Kidney (tissue), 13 donors: ENCODE measurements at regions not wholly inside any gene's neighbourhood (a gene's known extent, or its start where the extent isn't known, plus 50 kb on each side); places are given as distances from the start of the nearest gene placed in this dataset.
"Not testable (repeated sequence)": the region's sequence is repeated elsewhere in the genome, so short reads cannot be mapped to it uniquely, and the experiment has no call there.

Experiments
- DNase-seq, 5 donors: peaks; one replicate each; pipeline ENCODE4 v3.0.0-alpha.2; 2013 to 2020
- FAIRE-seq: peaks from 2 replicates; lab custom pipeline; 2012; peaks lifted over from hg19 to GRCh38; lab: Jason Lieb, UNC
- H3K27ac ChIP-seq, 2 donors: one replicate each; pipeline ENCODE4 v1.7.0; 2013; ENCODE audit warnings: low read depth in 2 of 2, low read length in 2 of 2, inconsistent platforms in 1 of 2
- H3K27me3 ChIP-seq: one replicate; pipeline ENCODE4 v1.7.1; 2013; ENCODE audit warnings: low read length, inconsistent platforms; ENCODE audit not compliant: control insufficient read depth, insufficient read depth
- H3K36me3 ChIP-seq, 3 donors: one replicate each; pipeline versions ENCODE4 v1.7.0 to v1.7.1; 2013; ENCODE audit warnings: low read length in 3 of 3, control low read depth in 1 of 3, inconsistent platforms in 1 of 3; ENCODE audit not compliant: insufficient read depth in 3 of 3, control insufficient read depth in 2 of 3
- H3K4me1 ChIP-seq, 3 donors: one replicate each; pipeline versions ENCODE4 v1.7.0 to v1.7.1; 2013; ENCODE audit warnings: low read length in 3 of 3, inconsistent platforms in 1 of 3, low read depth in 1 of 3; ENCODE audit not compliant: control insufficient read depth in 2 of 3, insufficient read depth in 2 of 3
- H3K4me3 ChIP-seq, 3 donors: one replicate each; pipeline versions ENCODE4 v1.7.0 to v1.8.1; 2013; ENCODE audit warnings: low read length in 3 of 3, control low read depth in 1 of 3, inconsistent platforms in 1 of 3
- H3K9ac ChIP-seq, 3 donors: one replicate each; pipeline versions ENCODE4 v1.7.0 to v1.7.1; 2013; ENCODE audit warnings: low read length in 3 of 3, control low read depth in 1 of 3, inconsistent platforms in 1 of 3
- H3K9me3 ChIP-seq, 3 donors: one replicate each; pipeline versions ENCODE4 v1.7.0 to v1.7.1; 2013; ENCODE audit warnings: low read length in 3 of 3, control low read depth in 1 of 3, inconsistent platforms in 1 of 3; ENCODE audit not compliant: control insufficient read depth in 2 of 3, insufficient read depth in 1 of 3
- intact Hi-C: fragments of 100-400 bp; cut with DNase I; formaldehyde crosslinking; loops from one replicate; pipeline ENCODE4 v1.11.1; 2022
- TF ChIP-seq, protein P1 (sequence below): IDR thresholded peaks from 3 replicates; pipeline ENCODE4 v1.5.1; 2012; ENCODE audit warnings: mild to moderate bottlenecking, moderate library complexity, borderline replicate concordance; ENCODE audit not compliant: insufficient read depth; ENCODE audit errors: extremely low read depth
- donor health status: control.
- donor health status: control.
- donor health status: control.
- donor health status: control.
- donor health status: control.
- donor health status: DM: yes; HTN: yes; CAD: no.
- donor health status: Normal renal cell carcinoma (clear cell type).

DNA sequence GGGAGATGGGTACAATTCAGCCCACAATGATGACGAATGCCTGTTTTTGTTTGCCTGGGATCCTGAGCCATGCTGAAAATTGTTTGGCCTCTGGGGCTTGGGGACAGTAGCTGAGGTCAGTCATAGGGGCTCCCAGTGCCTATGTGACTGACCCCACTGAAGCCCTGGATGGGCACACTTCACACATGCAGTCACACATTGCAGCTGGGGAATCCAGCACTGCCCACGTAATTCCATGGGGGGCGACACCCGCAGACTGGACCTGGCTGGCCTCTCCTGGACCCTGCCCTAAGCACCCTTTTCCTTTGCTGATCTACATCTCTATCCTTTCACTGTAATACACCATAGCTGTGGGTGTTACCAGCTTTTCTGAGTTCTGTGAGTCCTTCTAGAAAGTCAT is 295.2 kb upstream of the HS6ST1 start:
- H3K27ac ChIP-seq: no peak overlapping the region
- no peaks in the 10 kb centered on the region for H3K36me3 ChIP-seq
- no peaks in the 10 kb centered on the region for H3K9me3 ChIP-seq
- no peaks in the 10 kb centered on the region for H3K4me1 ChIP-seq
- intact Hi-C loops: no loop called here
- no peak for FAIRE-seq
- TF ChIP-seq, protein P1, sequence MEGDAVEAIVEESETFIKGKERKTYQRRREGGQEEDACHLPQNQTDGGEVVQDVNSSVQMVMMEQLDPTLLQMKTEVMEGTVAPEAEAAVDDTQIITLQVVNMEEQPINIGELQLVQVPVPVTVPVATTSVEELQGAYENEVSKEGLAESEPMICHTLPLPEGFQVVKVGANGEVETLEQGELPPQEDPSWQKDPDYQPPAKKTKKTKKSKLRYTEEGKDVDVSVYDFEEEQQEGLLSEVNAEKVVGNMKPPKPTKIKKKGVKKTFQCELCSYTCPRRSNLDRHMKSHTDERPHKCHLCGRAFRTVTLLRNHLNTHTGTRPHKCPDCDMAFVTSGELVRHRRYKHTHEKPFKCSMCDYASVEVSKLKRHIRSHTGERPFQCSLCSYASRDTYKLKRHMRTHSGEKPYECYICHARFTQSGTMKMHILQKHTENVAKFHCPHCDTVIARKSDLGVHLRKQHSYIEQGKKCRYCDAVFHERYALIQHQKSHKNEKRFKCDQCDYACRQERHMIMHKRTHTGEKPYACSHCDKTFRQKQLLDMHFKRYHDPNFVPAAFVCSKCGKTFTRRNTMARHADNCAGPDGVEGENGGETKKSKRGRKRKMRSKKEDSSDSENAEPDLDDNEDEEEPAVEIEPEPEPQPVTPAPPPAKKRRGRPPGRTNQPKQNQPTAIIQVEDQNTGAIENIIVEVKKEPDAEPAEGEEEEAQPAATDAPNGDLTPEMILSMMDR: no peak
- H3K9ac ChIP-seq: no peak overlapping the region
- H3K27me3 ChIP-seq: no peaks in the 10 kb centered on the region
- no peak overlapping the region for H3K4me3 ChIP-seq
- DNase-seq: peak in 1 of 5 donors; percentile 17

DNA sequence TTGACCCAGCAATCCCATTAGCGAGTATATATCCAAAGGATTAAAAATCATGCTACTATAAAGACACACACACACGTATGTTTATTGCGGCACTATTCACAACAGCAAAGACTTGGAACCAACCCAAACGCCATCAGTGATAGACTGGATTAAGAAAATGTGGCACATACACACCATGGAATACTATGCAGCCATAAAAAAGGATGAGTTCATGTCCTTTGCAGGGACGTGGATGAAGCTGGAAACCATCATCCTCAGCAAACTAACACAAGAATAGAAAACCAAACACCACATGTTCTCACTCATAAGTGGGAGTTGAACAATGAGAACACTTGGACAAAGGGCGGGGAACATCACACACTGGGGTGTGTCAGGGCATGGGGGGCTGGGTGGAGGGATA is 296.2 kb upstream of the HS6ST1 start:
- FAIRE-seq, H3K9ac ChIP-seq, H3K4me1 ChIP-seq, intact Hi-C loops, H3K27me3 ChIP-seq, H3K27ac ChIP-seq, H3K36me3 ChIP-seq, DNase-seq, H3K4me3 ChIP-seq, H3K9me3 ChIP-seq: not testable (repeated sequence)

DNA sequence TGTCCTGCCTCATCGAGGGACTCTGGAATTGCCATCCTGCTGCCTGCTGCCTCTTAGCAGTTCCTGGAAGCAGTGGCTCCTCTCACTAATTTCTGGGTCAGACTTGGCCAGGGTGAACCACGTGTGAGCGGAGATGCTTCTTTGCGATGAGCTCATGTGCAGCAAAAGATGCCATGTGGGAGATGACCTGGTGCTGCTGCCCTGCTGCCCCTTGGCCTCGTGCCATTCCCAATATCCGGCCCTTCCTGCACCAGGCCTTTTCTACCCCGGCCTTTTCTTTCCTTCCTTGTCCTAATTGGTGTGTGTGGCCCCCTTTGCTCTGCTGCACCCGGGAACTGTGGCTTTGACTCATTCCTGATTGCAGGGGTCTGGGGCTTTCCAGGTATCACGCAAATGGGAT is 296.9 kb upstream of the HS6ST1 start:
- Histone ChIP-seq H3K36me3 (no peaks in the 10 kb centered on the region), H3K9me3 (no peaks in the 10 kb centered on the region), H3K4me1 (no peaks in the 10 kb centered on the region), H3K9ac (no peak overlapping the region), H3K27ac (no peak overlapping the region), H3K27me3 (no peaks in the 10 kb centered on the region), H3K4me3 (no peak overlapping the region)
- DNase-seq: peak in 1 of 5 donors; percentile 22
- TF ChIP-seq, protein P1: no peak
- no peak for FAIRE-seq
- intact Hi-C loops: no loop called here

DNA sequence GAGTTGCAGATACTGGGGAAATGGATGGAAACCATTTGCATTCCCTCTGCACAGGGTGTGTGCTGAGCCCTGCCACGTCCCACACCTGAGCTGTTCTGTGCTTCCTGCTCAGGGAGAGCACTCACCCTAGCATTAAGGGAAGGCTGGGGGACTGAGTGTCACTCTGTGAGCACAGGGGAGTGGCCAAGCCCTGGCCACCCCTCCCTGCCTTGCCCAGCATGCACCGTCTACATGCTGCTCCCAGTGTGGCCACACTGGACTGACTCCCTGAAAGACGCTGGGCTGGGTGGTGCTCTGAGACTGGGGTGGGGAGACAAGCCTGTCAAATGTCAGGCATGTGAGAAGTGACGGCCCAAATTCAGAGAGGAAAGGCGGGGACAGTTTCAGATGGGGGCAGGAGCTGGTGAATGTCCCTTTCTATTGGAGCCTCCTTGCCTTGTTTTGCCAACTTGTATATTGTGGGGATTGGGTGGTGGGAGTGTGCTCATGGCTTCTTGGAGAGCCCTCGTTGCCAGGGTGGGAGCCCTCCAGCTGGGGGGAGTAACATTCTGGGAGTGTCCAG is 298.4 kb upstream of the HS6ST1 start:
- H3K4me1 ChIP-seq: no peaks in the 10 kb centered on the region
- intact Hi-C loops: no loop called here
- FAIRE-seq (no peak), DNase-seq (peak in 1 of 5 donors; percentile 35)
- H3K27me3 ChIP-seq: no peaks in the 10 kb centered on the region
- H3K4me3 ChIP-seq: no peak overlapping the region
- TF ChIP-seq, protein P1: no peak
- H3K9ac ChIP-seq: no peak overlapping the region
- no peak overlapping the region for H3K27ac ChIP-seq
- no peaks in the 10 kb centered on the region for H3K9me3 ChIP-seq
- H3K36me3 ChIP-seq: no peaks in the 10 kb centered on the region
